Thoracic aorta (tissue), 2 donors: ENCODE measurements at regions not wholly inside any gene's neighbourhood (a gene's known extent, or its start where the extent isn't known, plus 50 kb on each side); places are given as distances from the start of the nearest gene placed in this dataset.

ENCODE experiments used
- ATAC-seq: fragments of 150-250 bp; one replicate; pipeline ENCODE4 v1.8.0; 2017; ENCODE audit warnings: low read depth; ENCODE audit not compliant: insufficient number of reproducible peaks, low FRiP score
- DNase-seq: peaks from one replicate; pipeline ENCODE4 v3.0.0-alpha.2; 2020; ENCODE audit warnings: low spot score
- H3K27ac ChIP-seq, 2 donors: fragments of 200-600 bp; sonication (generic); 1 replicate in 1 of 2; 2 replicates in 1 of 2; pipeline ENCODE4 v1.5.1; 2016; ENCODE audit warnings: mild to moderate bottlenecking in 2 of 2, moderate library complexity in 2 of 2
- H3K27me3 ChIP-seq: fragments of 200-600 bp; sonication (generic); replicated peaks from 2 replicates; pipeline ENCODE4 v1.6.0; 2016; ENCODE audit warnings: mild to moderate bottlenecking; ENCODE audit not compliant: insufficient read depth
- H3K36me3 ChIP-seq: fragments of 200-600 bp; sonication (generic); one replicate; pipeline ENCODE4 v1.5.1; 2016
- H3K4me1 ChIP-seq, 2 donors: fragments of 200-600 bp; sonication (generic); 1 replicate in 1 of 2; 2 replicates in 1 of 2; pipeline versions ENCODE4 v1.5.1 to v1.6.0; 2016; ENCODE audit warnings: low read depth in 2 of 2, mild to moderate bottlenecking in 1 of 2; ENCODE audit not compliant: control insufficient read depth in 1 of 2
- H3K4me3 ChIP-seq: fragments of 200-600 bp; sonication (generic); 2 replicates; pipeline ENCODE4 v1.5.1; 2016; ENCODE audit warnings: mild to moderate bottlenecking
- H3K9me3 ChIP-seq: fragments of 200-600 bp; sonication (generic); 2 replicates; pipeline ENCODE4 v1.5.1; 2016
- CTCF ChIP-seq: fragments of 200-600 bp; sonication (generic); IDR thresholded peaks from one replicate; pipeline ENCODE4 v1.5.1; 2019; ENCODE audit warnings: antibody characterized with exemption

GRCh38 chr3:146830231-146830630 lies 225.1 kb upstream of the PLSCR5 start:
- Histone ChIP-seq H3K9me3 (no peaks in the 10 kb centered on the region), H3K4me3 (no peak overlapping the region), H3K27ac (no peak overlapping the region), H3K36me3 (no peaks in the 10 kb centered on the region), H3K4me1 (no peaks in the 10 kb centered on the region), H3K27me3 (no peaks in the 10 kb centered on the region)
- ATAC-seq, result no peak
- no peak for DNase-seq
- no peak for TF ChIP-seq CTCF

- ATAC-seq (no peak), DNase-seq (no peak)
- no peaks in the 10 kb centered on the region for H3K4me1 ChIP-seq
- H3K36me3 ChIP-seq, result no peaks in the 10 kb centered on the region
- no peak overlapping the region for H3K4me3 ChIP-seq
- H3K27me3 ChIP-seq, result no peaks in the 10 kb centered on the region
- no peak for TF ChIP-seq CTCF
- no peaks in the 10 kb centered on the region for H3K9me3 ChIP-seq
- no peak overlapping the region for H3K27ac ChIP-seq
Measured at GRCh38 chr3:146827836-146828235, 222.7 kb upstream of the PLSCR5 start.

- no peaks in the 10 kb centered on the region for H3K9me3 ChIP-seq
- no peak for TF ChIP-seq CTCF
- H3K4me1 ChIP-seq, result no peaks in the 10 kb centered on the region
- H3K27me3 ChIP-seq, result no peaks in the 10 kb centered on the region
- ATAC-seq, result no peak
- H3K27ac ChIP-seq, result no peak overlapping the region
- no peak for DNase-seq
- no peaks in the 10 kb centered on the region for H3K36me3 ChIP-seq
- no peak overlapping the region for H3K4me3 ChIP-seq
Measured at GRCh38 chr3:146823622-146824021, 218.5 kb upstream of the PLSCR5 start.

- Histone ChIP-seq H3K27ac (no peak overlapping the region), H3K36me3 (no peaks in the 10 kb centered on the region), H3K9me3 (no peaks in the 10 kb centered on the region), H3K4me1 (no peaks in the 10 kb centered on the region), H3K4me3 (no peak overlapping the region), H3K27me3 (no peaks in the 10 kb centered on the region)
- DNase-seq (no peak), ATAC-seq (no peak)
- TF ChIP-seq CTCF, result no peak
Measured at GRCh38 chr3:146818866-146819265, 213.7 kb upstream of the PLSCR5 start.

- H3K4me3 ChIP-seq, result no peak overlapping the region
- no peaks in the 10 kb centered on the region for H3K9me3 ChIP-seq
- ATAC-seq (no peak), DNase-seq (no peak)
- no peaks in the 10 kb centered on the region for H3K4me1 ChIP-seq
- H3K27me3 ChIP-seq, result no peaks in the 10 kb centered on the region
- TF ChIP-seq CTCF, result no peak
- H3K36me3 ChIP-seq, result no peaks in the 10 kb centered on the region
- no peak overlapping the region for H3K27ac ChIP-seq
Measured at GRCh38 chr3:146818301-146818700, 213.2 kb upstream of the PLSCR5 start.
